ENCODE measurements at regions not wholly inside any gene's neighbourhood (a gene's known extent, or its start where the extent isn't known, plus 50 kb on each side); places are given as distances from the start of the nearest gene placed in this dataset.
"Not testable (repeated sequence)": the region's sequence is repeated elsewhere in the genome, so short reads cannot be mapped to it uniquely, and the experiment has no call there.

GRCh38 chr3:75434913-75435793, 229.0 kb upstream of the FRG2C start:
- Histone ChIP-seq H3K27ac (peak overlapping the region; percentile 57 to 95), H3K4me3 (peak overlapping the region; percentile 88)
- peak; percentile 37 for TF ChIP-seq POLR2A (IDR thresholded peaks at IDR 0.05)
- intact Hi-C loops (cut with DNase I); H3K36me3 ChIP-seq; H3K27me3 ChIP-seq; H3K9me3 ChIP-seq; H3K4me1 ChIP-seq (ENCODE audit: insufficient read depth): not testable (repeated sequence)
- 0 to 1% (median 0%) methylated on average over 48 to 73 of the region's 73 CpGs for WGBS, 3 donors
- DNase-seq = peak; percentile 94 to 100 (median 99)

- intact Hi-C loops (cut with DNase I); H3K4me1 ChIP-seq (ENCODE audit: insufficient read depth): not testable (repeated sequence)
These were observed 228.2 kb upstream of the FRG2C start for GRCh38 chr3:75435794-75436400.

DNA sequence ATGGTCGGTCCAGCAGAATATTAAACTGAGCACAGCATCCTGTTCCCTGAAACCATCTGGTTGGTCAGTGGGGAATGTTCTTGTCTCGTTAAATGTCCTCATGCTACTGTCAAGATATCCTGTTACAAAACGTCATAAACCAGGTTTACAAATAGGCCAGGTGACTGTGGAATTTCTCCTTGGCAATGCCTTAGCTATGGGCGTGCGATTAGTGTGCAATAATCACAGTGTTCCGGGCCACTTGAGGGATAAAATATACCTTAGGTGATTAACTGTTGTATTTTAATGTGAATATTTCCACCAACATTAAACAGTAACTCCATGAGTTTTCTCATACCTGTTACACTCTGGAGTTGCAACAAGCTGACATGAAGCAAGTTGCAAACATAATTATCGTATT, 223.1 kb upstream of the FRG2C start:
- H3K27me3 ChIP-seq; DNase-seq; H3K4me1 ChIP-seq (ENCODE audit: insufficient read depth); intact Hi-C loops (cut with DNase I); H3K27ac ChIP-seq; H3K9me3 ChIP-seq; H3K4me3 ChIP-seq; H3K36me3 ChIP-seq: not testable (repeated sequence)
- WGBS, 3 donors = 86 to 91% (median 87%) methylated on average over 7 of the region's 7 CpGs

More at GRCh38 chr3:75435794-75436400, 228.2 kb upstream of the FRG2C start:
- Histone ChIP-seq H3K27ac (peak overlapping the region; percentile 18 to 95), H3K4me3 (peak overlapping the region; percentile 88)
- not testable (repeated sequence) for H3K9me3 ChIP-seq, H3K27me3 ChIP-seq, DNase-seq, H3K36me3 ChIP-seq
- WGBS, 3 donors = 1 to 2% (median 1%) methylated on average over 24 to 38 of the region's 38 CpGs
- peak; percentile 40 for TF ChIP-seq POLR2A (IDR thresholded peaks at IDR 0.05)

DNA sequence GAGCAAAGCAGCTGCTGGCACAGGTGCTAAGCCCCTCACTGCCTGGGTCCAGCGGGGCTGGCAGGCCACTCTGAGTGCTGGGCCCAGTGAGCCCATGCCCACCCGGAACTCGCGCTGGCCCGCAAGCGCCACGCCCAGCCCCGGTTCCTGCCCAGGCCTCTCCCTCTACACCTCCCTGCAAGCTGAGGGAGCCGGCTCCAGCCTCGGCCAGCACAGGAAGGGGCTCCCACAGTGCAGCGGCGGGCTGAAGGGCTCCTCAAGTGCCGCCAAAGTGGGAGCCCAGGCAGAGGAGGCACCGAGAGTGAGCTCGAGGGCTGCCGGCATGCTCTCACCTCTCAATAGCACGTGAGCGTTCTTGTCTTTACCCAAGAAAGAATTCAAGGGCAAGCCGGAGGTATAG, 219.5 kb upstream of the FRG2C start:
- H3K9me3 ChIP-seq; H3K27me3 ChIP-seq; DNase-seq; H3K36me3 ChIP-seq; H3K4me1 ChIP-seq (ENCODE audit: insufficient read depth); H3K27ac ChIP-seq; intact Hi-C loops (cut with DNase I); H3K4me3 ChIP-seq: not testable (repeated sequence)
- WGBS, 3 donors = 93 to 95% (median 93%) methylated on average over 16 to 19 of the region's 19 CpGs

DNA sequence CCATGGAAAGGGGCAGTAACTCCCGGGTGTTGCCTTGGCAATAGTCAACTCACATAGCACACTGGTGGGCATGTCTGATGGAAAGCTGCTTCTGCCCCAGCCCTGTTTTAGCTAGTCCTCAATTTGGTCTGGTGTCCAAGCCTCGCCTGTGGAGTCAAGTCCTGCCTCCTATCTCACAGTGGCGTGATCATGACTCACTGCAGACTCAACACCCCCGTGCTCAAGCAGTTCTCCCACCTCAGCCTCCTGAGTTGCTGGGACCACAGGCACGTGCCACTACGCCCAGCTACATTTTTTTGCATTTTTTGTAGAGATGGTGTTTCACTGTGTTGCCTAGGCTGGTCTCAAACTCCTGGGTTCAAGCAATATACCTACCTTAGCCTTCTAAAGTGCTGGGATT, 218.9 kb upstream of the FRG2C start:
- H3K4me3 ChIP-seq; H3K9me3 ChIP-seq; H3K4me1 ChIP-seq (ENCODE audit: insufficient read depth); DNase-seq; intact Hi-C loops (cut with DNase I); H3K36me3 ChIP-seq; H3K27ac ChIP-seq; H3K27me3 ChIP-seq: not testable (repeated sequence)
- 81 to 90% (median 85%) methylated on average over 6 of the region's 6 CpGs for WGBS, 3 donors

DNA sequence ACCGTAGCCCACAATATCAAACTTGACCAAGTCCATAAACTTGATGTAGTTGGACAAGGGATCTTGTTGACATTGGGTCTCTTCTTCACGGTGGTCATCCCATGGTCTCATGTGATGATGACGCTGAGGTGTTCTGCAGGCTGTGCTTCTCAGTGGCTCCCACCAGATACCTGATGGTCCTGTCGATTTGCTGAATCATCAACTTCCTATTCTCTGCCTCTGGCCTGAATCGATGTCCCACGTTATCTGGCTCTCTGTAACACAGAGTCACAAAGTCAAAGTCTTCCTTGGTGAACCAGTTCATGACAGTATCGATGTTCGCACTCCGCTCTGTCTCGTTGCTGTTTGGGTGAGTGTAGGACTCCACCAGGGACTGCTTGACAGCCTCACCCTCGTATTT, 217.2 kb upstream of the FRG2C start:
- H3K4me3 ChIP-seq; H3K27ac ChIP-seq; H3K27me3 ChIP-seq; H3K36me3 ChIP-seq; DNase-seq; H3K9me3 ChIP-seq; H3K4me1 ChIP-seq (ENCODE audit: insufficient read depth); intact Hi-C loops (cut with DNase I): not testable (repeated sequence)
- 93 to 95% (median 95%) methylated on average over 11 of the region's 11 CpGs for WGBS, 3 donors

GRCh38 chr3:75453328-75453727, 210.8 kb upstream of the FRG2C start:
- H3K9me3 ChIP-seq; H3K4me1 ChIP-seq (ENCODE audit: insufficient read depth); H3K27me3 ChIP-seq; H3K4me3 ChIP-seq; H3K36me3 ChIP-seq; H3K27ac ChIP-seq; intact Hi-C loops (cut with DNase I): not testable (repeated sequence)
- DNase-seq = peak in 4 of 5 donors; percentile 15 to 46 (median 36)
- WGBS, 3 donors = 6 to 9% (median 8%) methylated on average over 8 to 11 of the region's 11 CpGs

DNA sequence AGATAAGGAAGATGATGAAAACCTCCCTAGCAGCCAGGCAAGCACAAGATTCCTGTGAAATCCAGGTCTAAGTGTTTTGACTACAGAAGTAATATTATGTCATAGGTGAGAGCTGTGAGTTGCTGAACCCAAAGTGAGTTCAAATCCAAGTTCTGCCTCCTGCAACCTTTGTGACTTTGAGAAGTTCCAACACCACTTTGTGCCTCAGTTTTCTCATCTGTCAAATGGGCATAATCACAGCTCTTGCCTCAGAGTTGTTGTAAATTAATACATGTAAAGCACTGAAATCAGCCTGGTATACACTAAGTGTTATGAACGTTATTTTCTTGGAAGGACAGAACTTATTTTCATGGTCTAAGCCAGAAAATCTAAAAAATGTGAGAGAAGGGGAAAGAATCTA, 210.3 kb upstream of the FRG2C start:
- DNase-seq; H3K4me3 ChIP-seq; H3K4me1 ChIP-seq (ENCODE audit: insufficient read depth); intact Hi-C loops (cut with DNase I); H3K27ac ChIP-seq; H3K36me3 ChIP-seq; H3K27me3 ChIP-seq; H3K9me3 ChIP-seq: not testable (repeated sequence)
- 58 to 68% (median 59%) methylated on average over 1 of the region's 1 CpG for WGBS, 3 donors

DNA sequence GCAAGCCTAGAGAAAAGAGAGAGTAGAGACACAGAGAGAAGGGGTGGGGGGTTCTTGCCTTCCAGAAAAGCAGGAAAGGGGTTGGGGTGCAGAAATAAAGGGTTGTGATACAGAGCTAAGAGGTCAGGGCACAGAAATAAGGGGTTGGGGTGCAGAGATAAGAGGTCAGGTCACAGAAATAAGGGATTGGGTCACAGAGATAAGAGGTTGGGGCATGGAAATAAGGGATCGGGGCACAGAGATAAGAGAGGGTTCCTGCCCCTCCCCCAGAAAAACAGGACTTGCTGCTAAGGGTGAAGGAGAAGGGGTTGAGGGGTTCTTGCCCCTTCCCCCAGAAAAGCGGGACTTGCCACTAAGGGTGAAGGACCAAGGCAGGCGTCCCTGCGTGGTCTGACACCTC, 189.6 kb upstream of the FRG2C start:
- H3K27me3 ChIP-seq; H3K36me3 ChIP-seq; H3K27ac ChIP-seq; H3K4me1 ChIP-seq (ENCODE audit: insufficient read depth); H3K9me3 ChIP-seq; intact Hi-C loops (cut with DNase I); H3K4me3 ChIP-seq; DNase-seq: not testable (repeated sequence)
- 81 to 94% (median 83%) methylated on average over 4 of the region's 4 CpGs for WGBS, 3 donors

DNA sequence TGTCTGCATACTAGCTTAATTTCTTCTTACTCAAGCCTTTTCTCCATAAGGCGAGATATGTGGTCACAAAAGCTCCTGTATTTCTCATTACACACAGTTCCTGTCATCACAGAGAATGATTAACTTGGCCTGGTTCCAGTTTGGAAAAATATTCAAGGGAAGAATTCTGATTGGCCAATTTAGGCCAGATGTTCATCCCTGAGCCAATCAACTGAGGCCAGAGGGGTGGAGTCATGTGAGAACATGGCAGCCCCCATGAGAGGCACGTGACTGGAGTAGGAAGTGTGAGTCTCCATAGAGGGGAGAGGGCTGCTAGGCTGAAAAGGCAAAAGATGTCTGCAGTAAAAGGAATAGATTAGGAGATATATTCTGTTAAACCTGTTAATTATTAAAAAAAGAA, 167.5 kb upstream of the FRG2C start:
- DNase-seq = not testable (repeated sequence)
- 86 to 94% (median 93%) methylated on average over 2 of the region's 2 CpGs for WGBS, 3 donors

GRCh38 chr3:75500357-75500756, 163.8 kb upstream of the FRG2C start:
- intact Hi-C loops (cut with DNase I); H3K36me3 ChIP-seq; H3K4me3 ChIP-seq; H3K9me3 ChIP-seq; H3K27me3 ChIP-seq; H3K27ac ChIP-seq; DNase-seq; H3K4me1 ChIP-seq (ENCODE audit: insufficient read depth): not testable (repeated sequence)
- WGBS, 3 donors = 36 to 47% (median 37%) methylated on average over 4 of the region's 4 CpGs

More for the DNA sequence above, 167.5 kb upstream of the FRG2C start:
- H3K4me1 ChIP-seq (ENCODE audit: insufficient read depth); H3K4me3 ChIP-seq; intact Hi-C loops (cut with DNase I); H3K27me3 ChIP-seq; H3K27ac ChIP-seq; H3K9me3 ChIP-seq; H3K36me3 ChIP-seq: not testable (repeated sequence)

DNA sequence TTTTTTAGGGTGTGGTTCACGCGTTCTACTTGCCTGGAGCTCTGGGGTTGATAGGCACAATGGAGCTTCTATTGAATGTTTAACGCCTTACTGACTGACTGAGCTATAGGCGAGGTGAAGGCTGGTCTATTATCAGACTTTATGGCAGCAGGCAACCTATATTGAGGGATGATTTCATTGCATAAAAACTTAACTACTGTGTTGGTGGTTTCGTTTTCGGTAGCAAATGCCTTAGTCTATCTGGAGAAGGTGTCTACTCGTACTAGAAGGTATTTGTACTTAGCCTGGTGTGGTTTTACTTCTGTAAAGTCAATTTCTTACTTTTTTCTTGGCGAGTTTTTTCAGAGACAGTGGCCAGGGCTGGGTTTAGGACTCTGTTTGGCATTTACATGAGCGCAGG, 162.0 kb upstream of the FRG2C start:
- intact Hi-C loops (cut with DNase I); H3K27ac ChIP-seq; DNase-seq; H3K36me3 ChIP-seq; H3K4me3 ChIP-seq; H3K4me1 ChIP-seq (ENCODE audit: insufficient read depth); H3K27me3 ChIP-seq; H3K9me3 ChIP-seq: not testable (repeated sequence)
- WGBS, 3 donors = 88 to 94% (median 89%) methylated on average over 9 of the region's 9 CpGs
